ENCODE measurements at regions not wholly inside any gene's neighbourhood (a gene's known extent, or its start where the extent isn't known, plus 50 kb on each side); places are given as distances from the start of the nearest gene placed in this dataset.

DNA sequence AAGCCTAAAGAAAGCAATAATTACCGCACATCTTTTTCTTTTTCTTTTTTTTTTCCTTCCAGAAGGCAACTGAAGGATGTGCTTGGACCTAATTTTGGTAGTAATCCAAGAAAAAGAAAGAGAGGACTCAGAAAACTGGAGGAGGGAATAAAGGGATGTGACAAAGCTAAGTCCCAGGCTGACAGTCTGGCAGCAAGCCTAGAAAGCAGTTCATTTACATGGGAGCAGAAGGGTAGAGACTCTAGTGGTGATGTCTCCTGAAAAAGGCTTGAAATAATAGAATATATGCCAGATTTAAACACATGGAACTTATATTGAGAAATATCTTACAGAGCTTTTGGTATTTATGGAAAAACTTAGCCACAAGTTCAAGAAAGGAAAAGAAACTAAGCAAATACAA, 101.0 kb upstream of the SHISA6 start:
- TF ChIP-seq, protein P1, sequence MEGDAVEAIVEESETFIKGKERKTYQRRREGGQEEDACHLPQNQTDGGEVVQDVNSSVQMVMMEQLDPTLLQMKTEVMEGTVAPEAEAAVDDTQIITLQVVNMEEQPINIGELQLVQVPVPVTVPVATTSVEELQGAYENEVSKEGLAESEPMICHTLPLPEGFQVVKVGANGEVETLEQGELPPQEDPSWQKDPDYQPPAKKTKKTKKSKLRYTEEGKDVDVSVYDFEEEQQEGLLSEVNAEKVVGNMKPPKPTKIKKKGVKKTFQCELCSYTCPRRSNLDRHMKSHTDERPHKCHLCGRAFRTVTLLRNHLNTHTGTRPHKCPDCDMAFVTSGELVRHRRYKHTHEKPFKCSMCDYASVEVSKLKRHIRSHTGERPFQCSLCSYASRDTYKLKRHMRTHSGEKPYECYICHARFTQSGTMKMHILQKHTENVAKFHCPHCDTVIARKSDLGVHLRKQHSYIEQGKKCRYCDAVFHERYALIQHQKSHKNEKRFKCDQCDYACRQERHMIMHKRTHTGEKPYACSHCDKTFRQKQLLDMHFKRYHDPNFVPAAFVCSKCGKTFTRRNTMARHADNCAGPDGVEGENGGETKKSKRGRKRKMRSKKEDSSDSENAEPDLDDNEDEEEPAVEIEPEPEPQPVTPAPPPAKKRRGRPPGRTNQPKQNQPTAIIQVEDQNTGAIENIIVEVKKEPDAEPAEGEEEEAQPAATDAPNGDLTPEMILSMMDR (IDR thresholded peaks at IDR 0.05 in 8 of 11, conservative IDR thresholded peaks at IDR 0.05 in 3 of 11): no peak
- TF ChIP-seq POLR2AphosphoS5 (IDR thresholded peaks at IDR 0.05) (no peak), POLR2A (IDR thresholded peaks at IDR 0.05) (no peak)

All from spleen (tissue), 7 donors.